H54 (cell line): ENCODE measurements at regions not wholly inside any gene's neighbourhood (a gene's known extent, or its start where the extent isn't known, plus 50 kb on each side); places are given as distances from the start of the nearest gene placed in this dataset.
"Not testable (repeated sequence)": the region's sequence is repeated elsewhere in the genome, so short reads cannot be mapped to it uniquely, and the experiment has no call there.

Source experiments
- DNase-seq: peaks from one replicate; pipeline ENCODE4 v3.0.0; 2011; ENCODE audit warnings: low spot score, mixed read lengths; ENCODE audit not compliant: insufficient read length
- FAIRE-seq: peaks from 3 replicates; lab custom pipeline; 2011; peaks lifted over from hg19 to GRCh38; lab: Jason Lieb, UNC
- POLR2A ChIP-seq: IDR thresholded peaks from 2 replicates; pipeline ENCODE4 v1.6.1; 2011; ENCODE audit warnings: low read depth, mild to moderate bottlenecking, low read length

- DNase-seq, result no peak
- no peak for TF ChIP-seq POLR2A
- no peak for FAIRE-seq
Observed at GRCh38 chr14:65999865-66000264, 486.3 kb upstream of the CCDC196 start.

GRCh38 chr14:66000766-66001165, 485.4 kb upstream of the CCDC196 start:
- TF ChIP-seq POLR2A, result no peak
- DNase-seq (no peak), FAIRE-seq (no peak)

GRCh38 chr14:66001356-66001755, 484.8 kb upstream of the CCDC196 start:
- DNase-seq (no peak), FAIRE-seq (no peak)
- no peak for TF ChIP-seq POLR2A

GRCh38 chr14:66003082-66003730, 483.0 kb upstream of the CCDC196 start:
- no peak for TF ChIP-seq POLR2A
- DNase-seq (no peak), FAIRE-seq (no peak)

- no peak for DNase-seq
- TF ChIP-seq POLR2A, result no peak
- FAIRE-seq, result no peak
Observed at GRCh38 chr14:66005900-66006434, 480.2 kb upstream of the CCDC196 start.

- TF ChIP-seq POLR2A, result no peak
- FAIRE-seq (no peak), DNase-seq (no peak)
Observed at GRCh38 chr14:66008631-66009030, 477.5 kb upstream of the CCDC196 start.

GRCh38 chr14:66009089-66009488, 477.1 kb upstream of the CCDC196 start:
- TF ChIP-seq POLR2A, result no peak
- peak; percentile 13 for DNase-seq
- no peak for FAIRE-seq

- TF ChIP-seq POLR2A, result no peak
- no peak for DNase-seq
- FAIRE-seq, result no peak
Observed at GRCh38 chr14:66010695-66011094, 475.5 kb upstream of the CCDC196 start.

GRCh38 chr14:66011855-66012254, 474.3 kb upstream of the CCDC196 start:
- DNase-seq, result no peak
- FAIRE-seq, result no peak
- no peak for TF ChIP-seq POLR2A

- DNase-seq, FAIRE-seq: not testable (repeated sequence)
Observed at GRCh38 chr14:66013607-66014006, 472.6 kb upstream of the CCDC196 start.

- TF ChIP-seq POLR2A, result no peak
- FAIRE-seq, result no peak
- DNase-seq, result no peak
Observed at GRCh38 chr14:66015071-66015780, 470.9 kb upstream of the CCDC196 start.

GRCh38 chr14:66017927-66018326, 468.2 kb upstream of the CCDC196 start:
- no peak for TF ChIP-seq POLR2A
- FAIRE-seq (no peak), DNase-seq (no peak)

GRCh38 chr14:66022526-66022925, 463.6 kb upstream of the CCDC196 start:
- DNase-seq (no peak), FAIRE-seq (no peak)
- TF ChIP-seq POLR2A, result no peak

- DNase-seq, result no peak
- FAIRE-seq, result no peak
- no peak for TF ChIP-seq POLR2A
Observed at GRCh38 chr14:66025779-66026178, 460.4 kb upstream of the CCDC196 start.

- FAIRE-seq, DNase-seq: not testable (repeated sequence)
Observed at GRCh38 chr14:66031981-66032380, 454.2 kb upstream of the CCDC196 start.
